ENCODE measurements at regions not wholly inside any gene's neighbourhood (a gene's known extent, or its start where the extent isn't known, plus 50 kb on each side); places are given as distances from the start of the nearest gene placed in this dataset.

GRCh38 chr4:67220861-67221260 lies 324.4 kb downstream of the CENPC start:
- no peak for DNase-seq

DNA sequence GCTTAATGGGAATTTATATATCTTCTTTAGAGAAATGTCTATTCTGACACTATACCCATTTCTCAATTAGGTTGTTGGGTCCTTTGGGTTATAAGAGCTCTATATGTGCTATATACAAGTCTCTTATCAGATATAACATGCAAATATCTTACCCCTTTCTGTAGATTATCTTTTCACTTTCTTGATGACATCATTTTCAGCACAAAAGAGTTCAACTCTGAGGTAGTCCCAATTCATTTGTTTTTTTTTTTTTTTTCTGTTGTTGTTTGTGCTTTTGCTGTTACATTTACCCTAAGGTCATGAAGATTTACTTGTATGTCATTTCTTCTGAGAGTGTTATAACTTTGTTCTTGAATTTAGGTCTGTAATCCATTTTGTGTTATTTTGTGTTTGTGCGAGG lies 326.4 kb downstream of the CENPC start:
- DNase-seq, result no peak

- no peak for DNase-seq
These were observed 337.3 kb downstream of the CENPC start for GRCh38 chr4:67207941-67208441.

- no peak for DNase-seq
These were observed 340.9 kb downstream of the CENPC start for GRCh38 chr4:67204441-67204840.

- DNase-seq, result no peak
These were observed 344.0 kb downstream of the CENPC start for GRCh38 chr4:67201334-67201733.

DNA sequence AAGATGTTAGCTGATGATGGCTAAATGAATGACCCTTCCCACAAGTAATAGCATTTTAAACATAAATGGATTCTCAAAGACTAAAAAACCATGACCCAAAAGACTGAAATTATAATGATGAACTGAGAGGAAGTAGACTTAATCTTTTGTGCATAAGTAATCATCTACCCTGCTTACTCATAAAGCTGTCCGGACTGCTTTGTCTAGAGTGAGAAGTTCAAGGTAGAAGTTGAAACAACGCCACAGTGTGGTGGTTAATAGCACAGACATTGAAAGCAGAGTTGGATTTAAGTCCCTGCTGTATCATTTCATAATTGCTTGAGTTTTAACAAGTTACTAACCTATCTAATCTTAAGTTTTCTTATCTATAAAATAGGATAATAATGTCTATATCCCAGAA lies 346.6 kb downstream of the CENPC start:
- no peak for DNase-seq

DNA sequence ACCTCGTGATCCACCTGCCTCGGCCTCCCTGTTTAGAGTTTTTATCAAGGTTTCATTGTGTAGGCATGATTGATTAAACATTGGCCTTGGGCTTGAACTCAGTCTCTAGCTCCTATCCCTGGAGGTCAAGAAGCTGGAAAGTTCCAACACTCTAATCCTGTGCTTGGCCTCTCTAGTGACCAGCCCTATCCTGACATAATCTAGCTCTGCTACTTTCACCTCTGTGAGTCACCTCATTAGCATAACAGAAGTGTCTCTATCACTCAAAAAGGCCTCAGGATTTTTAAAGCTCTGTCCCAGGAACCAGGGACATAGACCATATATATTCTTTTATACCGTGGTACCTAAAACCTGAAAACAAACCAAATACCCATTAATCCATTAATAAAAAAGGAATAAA lies 377.5 kb downstream of the CENPC start:
- no peak for DNase-seq

DNA sequence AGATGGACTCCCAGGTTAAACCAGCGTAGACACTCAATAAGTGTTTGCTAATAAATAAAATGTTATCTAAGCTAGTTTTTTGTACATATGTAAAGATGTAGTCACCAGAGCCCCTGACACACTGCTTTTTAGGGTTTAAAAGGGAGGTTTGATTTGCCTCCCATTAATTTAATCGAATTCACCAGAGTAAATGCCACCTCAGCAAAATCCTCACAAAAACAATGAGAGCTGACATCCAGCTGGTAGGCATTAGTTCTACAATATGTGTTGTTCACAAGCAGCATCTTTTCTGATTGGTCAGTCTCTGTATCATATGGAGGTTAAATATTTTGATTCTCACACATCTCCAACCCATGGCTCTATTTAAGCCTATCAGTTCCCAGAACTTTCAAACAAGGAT lies 382.6 kb downstream of the CENPC start:
- no peak for DNase-seq

GRCh38 chr4:67161311-67161710 lies 384.0 kb downstream of the CENPC start:
- no peak for DNase-seq

GRCh38 chr4:67160394-67160793 lies 384.9 kb downstream of the CENPC start:
- DNase-seq, result no peak

GRCh38 chr4:67158666-67159065 lies 386.6 kb downstream of the CENPC start:
- no peak for DNase-seq

GRCh38 chr4:67152976-67153375 lies 392.3 kb downstream of the CENPC start:
- no peak for DNase-seq

GRCh38 chr4:67151376-67152343 lies 393.6 kb downstream of the CENPC start:
- no peak for DNase-seq

GRCh38 chr4:67141586-67141985 lies 403.7 kb downstream of the CENPC start:
- DNase-seq, result no peak

- DNase-seq, result no peak
These were observed 410.7 kb downstream of the CENPC start for GRCh38 chr4:67134616-67135015.

DNA sequence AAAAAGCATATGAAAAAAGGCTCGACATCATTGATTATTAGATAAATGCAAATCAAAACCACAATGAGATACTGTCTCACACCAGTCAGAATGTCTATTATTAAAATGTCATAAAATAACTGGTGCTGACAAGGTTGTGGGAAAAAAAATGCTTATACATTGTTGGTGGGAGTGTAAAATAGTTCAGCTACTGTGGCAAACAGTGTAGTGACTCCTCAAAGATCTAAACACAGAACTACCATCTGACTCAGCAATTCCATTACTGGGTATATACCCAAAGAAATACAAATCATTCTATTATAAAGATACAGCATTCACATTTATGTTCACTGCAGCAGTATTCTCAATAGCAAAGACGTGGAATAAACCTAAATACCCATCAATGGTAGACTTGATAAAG lies 412.1 kb downstream of the CENPC start:
- no peak for DNase-seq

DNA sequence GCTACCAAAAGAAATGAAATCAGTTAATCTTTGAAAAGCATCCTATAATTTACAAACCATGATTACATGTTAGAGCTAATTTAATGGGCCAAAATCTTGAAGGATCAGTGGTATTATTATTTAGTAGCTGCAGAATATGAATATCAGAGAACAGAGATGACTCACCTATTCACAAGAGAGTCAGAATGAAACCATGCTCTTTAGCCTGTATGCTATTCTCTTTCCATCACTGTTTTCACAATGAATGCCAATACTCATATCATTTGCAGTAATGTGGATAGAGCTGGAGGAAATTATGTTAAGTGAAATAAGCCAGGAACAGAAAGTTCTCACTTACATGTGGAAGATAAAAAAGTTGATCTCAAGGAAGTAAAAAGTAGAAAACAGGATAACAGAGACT lies 414.1 kb downstream of the CENPC start:
- DNase-seq, result no peak

GRCh38 chr4:67130411-67130810 lies 414.9 kb downstream of the CENPC start:
- no peak for DNase-seq

DNA sequence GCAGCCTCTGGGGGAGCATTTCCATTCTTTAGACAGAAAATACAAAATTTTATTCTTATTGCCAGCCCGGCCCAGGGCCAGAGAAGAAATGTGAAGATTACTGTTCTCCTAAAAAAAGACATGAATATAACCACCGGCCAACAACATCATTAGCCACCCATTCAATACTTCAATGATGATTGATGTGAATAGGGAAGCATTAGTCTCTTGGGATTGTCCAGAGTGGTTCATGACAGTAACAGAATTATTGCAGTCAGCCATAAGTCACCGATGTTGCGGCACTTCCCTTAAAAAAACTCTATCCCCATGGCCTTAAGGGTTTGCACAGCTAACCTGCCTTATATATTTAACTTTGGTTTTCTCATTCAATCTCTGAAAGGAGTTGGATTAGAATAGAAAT lies 418.7 kb downstream of the CENPC start:
- no peak for DNase-seq

DNA sequence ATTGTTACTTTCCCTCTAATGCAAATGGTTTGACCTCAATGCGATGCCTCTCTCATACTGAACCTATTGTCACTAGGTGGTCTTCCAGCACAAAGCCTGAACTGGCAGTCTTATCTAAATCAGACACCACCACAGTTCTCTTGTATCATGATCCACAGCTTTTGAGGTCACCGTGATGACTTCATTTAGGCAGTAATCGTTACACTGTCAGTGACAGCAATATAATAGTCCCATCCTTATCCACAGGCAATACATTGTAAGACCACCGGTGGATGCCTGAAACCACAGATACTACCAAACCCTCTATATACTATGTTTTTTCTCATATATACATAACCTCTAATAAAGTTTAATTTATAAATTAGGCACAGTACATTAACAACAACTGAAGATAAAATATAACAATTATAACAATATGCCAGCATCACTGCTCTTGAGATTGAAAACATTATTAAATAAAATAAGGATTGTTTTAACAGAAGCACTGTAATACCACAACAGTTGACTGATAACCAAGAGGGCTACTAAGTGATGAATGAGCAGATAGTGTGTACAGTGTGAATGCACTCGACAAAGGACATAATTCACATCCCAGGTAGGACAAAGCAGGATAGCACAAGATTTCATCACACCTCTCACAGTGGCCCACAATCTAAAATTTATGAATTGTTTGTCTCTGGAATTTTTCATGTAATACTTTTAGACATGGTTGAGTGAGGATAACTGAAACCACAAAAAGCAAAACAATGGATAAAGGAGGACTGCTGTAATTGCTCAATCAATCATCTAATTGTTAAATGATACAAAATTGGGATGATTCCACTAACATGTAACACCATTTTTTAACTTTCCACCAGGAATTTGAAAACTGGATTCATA lies 419.4 kb downstream of the CENPC start:
- no peak for DNase-seq

- DNase-seq, result no peak
These were observed 420.6 kb downstream of the CENPC start for GRCh38 chr4:67124716-67125115.

- DNase-seq, result no peak
These were observed 423.3 kb downstream of the CENPC start for GRCh38 chr4:67122029-67122428.

DNA sequence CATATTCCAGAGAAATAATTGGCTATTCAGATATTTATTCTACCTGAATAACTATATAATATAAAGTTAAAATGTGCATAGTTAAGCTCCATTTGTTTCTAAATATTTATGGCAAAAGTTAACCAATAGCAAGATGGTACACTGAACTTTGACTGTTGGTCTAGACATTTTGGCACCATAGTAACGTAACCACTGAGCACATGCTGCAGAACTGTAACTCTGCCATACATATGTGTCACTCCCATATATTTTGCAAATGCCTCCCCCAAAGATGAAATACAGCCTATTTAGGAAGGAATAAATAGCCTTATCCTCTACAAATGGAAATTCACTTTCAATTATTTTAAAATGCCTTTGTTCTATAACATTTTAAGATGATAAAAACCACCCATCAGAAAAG lies 424.9 kb downstream of the CENPC start:
- DNase-seq, result no peak

DNA sequence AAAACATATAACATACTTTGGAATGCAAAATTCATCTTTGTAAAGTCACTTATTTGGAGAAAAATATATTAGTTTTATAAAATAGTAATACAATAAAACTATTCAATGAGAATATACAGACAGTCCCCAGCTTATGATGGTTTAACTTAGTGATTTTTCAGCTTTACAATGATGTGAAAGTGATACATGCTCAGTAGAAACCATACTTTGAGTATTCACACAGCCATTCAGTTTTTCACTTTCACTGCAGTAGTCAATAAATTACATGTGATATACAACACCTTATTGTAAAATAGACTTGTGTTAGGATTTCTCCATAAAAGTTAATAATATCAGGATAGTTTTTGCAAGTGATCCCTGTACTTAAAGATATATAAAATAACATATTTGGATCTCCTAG lies 436.0 kb downstream of the CENPC start:
- no peak for DNase-seq
